ENCODE measurements at regions not wholly inside any gene's neighbourhood (a gene's known extent, or its start where the extent isn't known, plus 50 kb on each side); places are given as distances from the start of the nearest gene placed in this dataset.

GRCh38 chr13:39909634-39910033 is 254.2 kb downstream of the COG6 start:
- TF ChIP-seq E2F5 (CRISPR knock-in tag; IDR thresholded peaks at IDR 0.05) = no peak
- TF ChIP-seq ZZZ3 (IDR thresholded peaks at IDR 0.05) = no peak
- no peak for TF ChIP-seq SRF (CRISPR knock-in tag; IDR thresholded peaks at IDR 0.05)
- TF ChIP-seq SREBF1 (IDR thresholded peaks at IDR 0.05; ENCODE audit: borderline replicate concordance, low read depth, low read length) = no peak
- TF ChIP-seq NR4A1 (CRISPR knock-in tag; IDR thresholded peaks at IDR 0.05) = no peak
- TF ChIP-seq NR4A1 (tag; IDR thresholded peaks at IDR 0.05) = no peak
- TF ChIP-seq HMGN3 (IDR thresholded peaks at IDR 0.05; ENCODE audit: borderline replicate concordance, extremely low read depth, insufficient read length, low read depth, low read length) = no peak
- TF ChIP-seq POLR2AphosphoS2 (IDR thresholded peaks at IDR 0.05; ENCODE audit: low read length) = no peak
- TF ChIP-seq FOXK1 (CRISPR knock-in tag; IDR thresholded peaks at IDR 0.05; ENCODE audit: borderline replicate concordance) = no peak
- no peak for TF ChIP-seq ZKSCAN8 (CRISPR knock-in tag; IDR thresholded peaks at IDR 0.05)
- no peak for TF ChIP-seq POLR2AphosphoS5 (IDR thresholded peaks at IDR 0.05; ENCODE audit: control insufficient read depth, insufficient read depth, low read depth, low read length)
- TF ChIP-seq CTCF (IDR thresholded peaks at IDR 0.05 in 2 of 3, conservative IDR thresholded peaks at IDR 0.05 in 1 of 3; ENCODE audit: insufficient read depth in 2 of 3, low read depth in 1 of 3, low read length in 3 of 3) = no peak
- no peak for TF ChIP-seq ZNF431 (CRISPR knock-in tag; IDR thresholded peaks at IDR 0.05)
